PC-9 (cell line): ENCODE measurements at regions not wholly inside any gene's neighbourhood (a gene's known extent, or its start where the extent isn't known, plus 50 kb on each side); places are given as distances from the start of the nearest gene placed in this dataset.
A peak's percentile ranks its signal among the peaks of the same experiment; 100 is the strongest.

ENCODE experiments used
- BruUV-seq: library from RNA; stranded (reverse); fragments of 400-500 nt; replicated peaks from 2 replicates; lab custom pipeline; 2021; lab: Mats Ljungman, UMichigan
- CTCF ChIA-PET: fragments of 300-600 bp; sonication (Branson Sonifier 250); formaldehyde crosslinking; loops from one replicate; lab custom pipeline; 2022; ENCODE audit warnings: antibody characterized with exemption; lab: Charles Lee
- POLR2A ChIA-PET: fragments of 300-600 bp; sonication (Branson Sonifier 250); formaldehyde crosslinking; loops from one replicate; lab custom pipeline; 2022; ENCODE audit warnings: antibody characterized with exemption; ENCODE audit not compliant: unreplicated experiment; lab: Charles Lee
- DNase-seq, 2 experiments: peaks; one replicate each; pipeline versions ENCODE4 v3.0.0 to v3.0.0-alpha.2; 2015 to 2022; ENCODE audit warnings: mixed read lengths in 1 of 2
- H2AFZ ChIP-seq: fragments of 200-600 bp; sonication (generic); 2 replicates; pipeline ENCODE4 v1.8.1; 2017; ENCODE audit warnings: antibody characterized with exemption
- H3F3A ChIP-seq: fragments of 200-600 bp; sonication (generic); 2 replicates; pipeline ENCODE4 v1.8.1; 2017; ENCODE audit warnings: antibody characterized with exemption, mild to moderate bottlenecking, low read depth; ENCODE audit not compliant: insufficient read depth
- H3K27ac ChIP-seq: fragments of 200-600 bp; sonication (generic); 2 replicates; pipeline ENCODE4 v1.6.1; 2016; ENCODE audit warnings: mixed run types
- H3K27me3 ChIP-seq: fragments of 200-600 bp; sonication (generic); 2 replicates; pipeline ENCODE4 v1.6.1; 2016; ENCODE audit warnings: low read depth, mixed run types; ENCODE audit not compliant: insufficient read depth
- H3K36me3 ChIP-seq: fragments of 200-600 bp; sonication (generic); 2 replicates; pipeline ENCODE4 v1.6.1; 2016; ENCODE audit warnings: low read depth, mixed run types
- H3K4me1 ChIP-seq: fragments of 200-600 bp; sonication (generic); replicated peaks from 2 replicates; pipeline ENCODE4 v1.6.1; 2016; ENCODE audit warnings: mixed run types; ENCODE audit not compliant: insufficient read depth
- H3K4me2 ChIP-seq: fragments of 200-600 bp; sonication (generic); 2 replicates; pipeline ENCODE4 v1.6.1; 2017; ENCODE audit warnings: mixed run types
- H3K4me3 ChIP-seq: fragments of 200-600 bp; sonication (generic); 2 replicates; pipeline ENCODE4 v1.6.1; 2016; ENCODE audit warnings: mixed run types
- H3K79me2 ChIP-seq: fragments of 200-600 bp; sonication (generic); 2 replicates; pipeline ENCODE4 v1.6.1; 2017; ENCODE audit warnings: low read depth, mixed run types
- H3K9me2 ChIP-seq: fragments of 200-600 bp; sonication (generic); 2 replicates; pipeline ENCODE4 v1.8.1; 2017; ENCODE audit warnings: mild to moderate bottlenecking; ENCODE audit not compliant: insufficient read depth
- H3K9me3 ChIP-seq: fragments of 200-600 bp; sonication (generic); 2 replicates; pipeline ENCODE4 v1.8.1; 2016; ENCODE audit warnings: low read depth; ENCODE audit not compliant: insufficient read depth
- H4K20me1 ChIP-seq: fragments of 200-600 bp; sonication (generic); 2 replicates; pipeline ENCODE4 v1.8.1; 2017; ENCODE audit not compliant: insufficient read depth
- CTCF ChIP-seq: fragments of 200-600 bp; sonication (generic); conservative IDR thresholded peaks from 2 replicates; pipeline ENCODE4 v1.6.1; 2017; ENCODE audit warnings: mixed run types, antibody characterized with exemption, mild to moderate bottlenecking, moderate library complexity
- EZH2 ChIP-seq: fragments of 200-600 bp; sonication (generic); IDR thresholded peaks from 2 replicates; pipeline ENCODE4 v1.8.0; 2017; ENCODE audit warnings: antibody characterized with exemption, low read depth
- intact Hi-C: fragments of 100-400 bp; cut with micrococcal nuclease; formaldehyde crosslinking; loops from one replicate; pipeline ENCODE4 v1.10.0; 2022; ENCODE audit not compliant: unreplicated experiment

- Histone ChIP-seq H4K20me1 (no peaks in the 10 kb centered on the region), H3F3A (no peaks in the 10 kb centered on the region), H3K27ac (no peak overlapping the region), H3K4me2 (no peak overlapping the region), H3K9me2 (no peaks in the 10 kb centered on the region), H3K4me3 (no peak overlapping the region), H3K4me1 (no peaks in the 10 kb centered on the region), H3K79me2 (no peaks in the 10 kb centered on the region), H2AFZ (no peak overlapping the region), H3K27me3 (no peaks in the 10 kb centered on the region), H3K9me3 (no peaks in the 10 kb centered on the region), H3K36me3 (no peaks in the 10 kb centered on the region)
- BruUV-seq = no TSS peak
- CTCF ChIA-PET = no interaction called here
- intact Hi-C loops = no loop called here
- POLR2A ChIA-PET = no interaction called here
- TF ChIP-seq CTCF (no peak), EZH2 (no peak)
- no peak for DNase-seq
Measured at GRCh38 chr4:32768664-32769389, 2048.7 kb downstream of the PCDH7 start.

DNA sequence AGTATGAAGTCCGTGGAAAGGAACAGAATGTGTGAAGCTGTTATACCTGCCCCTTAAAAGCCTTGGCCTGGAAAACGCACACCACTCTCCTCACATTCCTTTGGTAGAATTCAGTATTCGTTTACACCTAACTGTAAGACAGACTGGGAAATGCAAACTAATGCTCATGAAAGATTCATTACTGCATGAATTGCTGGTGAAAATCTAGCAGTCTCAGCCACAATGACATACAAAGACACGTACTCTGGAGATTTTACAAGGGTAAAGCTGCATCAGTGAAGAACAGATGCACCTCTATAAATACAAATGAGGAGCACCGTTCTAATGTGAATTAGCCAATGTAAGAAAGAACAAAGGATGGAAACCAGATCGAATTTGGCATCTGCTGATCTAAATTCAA, 2051.3 kb downstream of the PCDH7 start:
- Histone ChIP-seq H3K4me1 (no peaks in the 10 kb centered on the region), H2AFZ (no peak overlapping the region), H3K79me2 (no peaks in the 10 kb centered on the region), H3K36me3 (no peaks in the 10 kb centered on the region), H3K4me3 (no peak overlapping the region), H4K20me1 (no peaks in the 10 kb centered on the region), H3K27me3 (no peaks in the 10 kb centered on the region), H3K9me3 (no peaks in the 10 kb centered on the region), H3K27ac (no peak overlapping the region), H3F3A (no peaks in the 10 kb centered on the region), H3K4me2 (no peak overlapping the region), H3K9me2 (no peaks in the 10 kb centered on the region)
- intact Hi-C loops = no loop called here
- no TSS peak for BruUV-seq
- POLR2A ChIA-PET = no interaction called here
- CTCF ChIA-PET = no interaction called here
- no peak for DNase-seq
- no peak for TF ChIP-seq EZH2
- no peak for TF ChIP-seq CTCF

DNA sequence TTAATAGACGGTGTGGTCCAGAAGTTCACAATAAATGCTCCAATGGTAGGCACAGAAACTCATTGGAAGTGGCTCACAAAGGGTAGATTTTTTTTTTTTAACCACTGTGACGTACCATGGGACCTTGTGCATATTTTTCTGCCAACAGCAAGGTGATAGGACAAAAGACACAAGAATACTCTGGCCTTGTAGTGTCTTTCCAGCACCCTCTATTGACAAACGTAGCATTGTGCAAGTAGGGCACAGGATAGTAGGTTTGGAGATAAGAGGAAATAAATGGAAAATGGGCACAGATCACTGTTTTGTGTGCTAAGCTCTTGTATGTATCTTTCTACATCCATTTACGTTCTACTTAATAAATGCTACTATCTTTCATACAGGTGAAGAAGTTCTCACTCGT, 2054.9 kb downstream of the PCDH7 start:
- no peak overlapping the region for H3K4me2 ChIP-seq
- H3K9me3 ChIP-seq = no peaks in the 10 kb centered on the region
- no peak overlapping the region for H2AFZ ChIP-seq
- H3K27me3 ChIP-seq = no peaks in the 10 kb centered on the region
- ChIA-PET CTCF (no interaction called here), POLR2A (no interaction called here)
- no peaks in the 10 kb centered on the region for H3K36me3 ChIP-seq
- no peaks in the 10 kb centered on the region for H3K4me1 ChIP-seq
- H3F3A ChIP-seq = no peaks in the 10 kb centered on the region
- H3K4me3 ChIP-seq = no peak overlapping the region
- no peaks in the 10 kb centered on the region for H3K9me2 ChIP-seq
- H4K20me1 ChIP-seq = no peaks in the 10 kb centered on the region
- peak in 1 of 2 experiments; percentile 39 for DNase-seq
- intact Hi-C loops = no loop called here
- no TSS peak for BruUV-seq
- no peaks in the 10 kb centered on the region for H3K79me2 ChIP-seq
- no peak overlapping the region for H3K27ac ChIP-seq
- TF ChIP-seq EZH2 (no peak), CTCF (peak; percentile 29; the same call in 1 of the 2 replicates)
